ENCODE measurements at regions not wholly inside any gene's neighbourhood (a gene's known extent, or its start where the extent isn't known, plus 50 kb on each side); places are given as distances from the start of the nearest gene placed in this dataset.
A peak's percentile ranks its signal among the peaks of the same experiment; 100 is the strongest.

DNA sequence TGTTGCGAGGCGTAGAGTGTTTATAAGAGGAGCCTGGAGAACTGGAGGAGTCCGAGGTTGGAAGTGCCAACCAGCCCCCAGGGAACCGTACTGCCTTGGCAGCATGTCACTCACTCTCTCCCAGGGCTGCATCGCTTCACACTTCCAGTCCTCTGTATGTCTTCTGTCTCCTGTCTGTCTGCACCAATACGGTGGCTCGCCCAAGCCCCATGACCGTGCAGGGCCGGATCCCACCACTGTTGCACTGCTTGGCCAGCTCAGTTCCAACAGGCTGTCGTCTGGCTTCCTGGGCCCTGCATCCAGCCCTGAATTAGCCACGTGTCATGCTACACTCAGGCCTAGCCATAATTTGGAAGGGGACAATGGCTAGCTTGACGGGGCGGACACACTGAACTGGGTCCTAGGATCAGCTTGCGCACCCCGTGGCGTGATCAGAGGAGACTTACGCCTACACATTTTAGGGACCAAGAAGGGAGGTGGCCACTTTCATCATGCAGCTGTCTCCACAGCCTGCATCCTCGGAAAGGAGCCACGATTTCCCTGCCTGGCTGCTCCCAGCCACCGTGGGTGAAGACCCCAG lies 147.1 kb downstream of the URI1 start:
- no peaks in the 10 kb centered on the region for H3K9me3 ChIP-seq (replicated peaks)
- H3K27ac ChIP-seq = no peak overlapping the region
- no peak overlapping the region for H3K4me3 ChIP-seq
- DNase-seq = no peak
- H3K4me1 ChIP-seq = no peaks in the 10 kb centered on the region; the same call in 1 of the 2 replicates
- H3K36me3 ChIP-seq = no peaks in the 10 kb centered on the region
- no peaks in the 10 kb centered on the region for H3K27me3 ChIP-seq

DNA sequence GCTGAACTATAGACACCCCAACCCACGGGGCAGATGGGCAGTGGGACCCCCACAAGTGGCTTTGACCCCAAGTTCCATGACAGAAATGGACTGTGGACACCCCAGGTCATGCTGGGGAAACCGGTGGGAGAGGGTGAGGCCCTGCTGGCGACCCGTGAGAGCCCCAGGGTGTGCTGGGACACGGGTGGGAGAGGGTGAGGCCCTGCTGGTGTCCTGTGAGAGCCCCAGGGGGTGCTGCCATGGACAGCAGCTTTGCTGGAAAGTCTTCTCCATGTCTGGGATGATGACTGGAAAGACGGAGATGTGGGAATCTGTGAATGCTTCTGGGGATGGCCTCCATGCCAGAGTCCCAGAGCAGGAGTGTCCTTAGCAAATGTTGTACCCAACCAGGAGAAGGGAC lies 148.4 kb downstream of the URI1 start:
- Histone ChIP-seq H3K27ac (no peak overlapping the region), H3K4me1 (no peaks in the 10 kb centered on the region; the same call in 1 of the 2 replicates), H3K4me3 (no peak overlapping the region), H3K9me3 (replicated peaks) (no peaks in the 10 kb centered on the region), H3K36me3 (no peaks in the 10 kb centered on the region), H3K27me3 (no peaks in the 10 kb centered on the region)
- DNase-seq = no peak

DNA sequence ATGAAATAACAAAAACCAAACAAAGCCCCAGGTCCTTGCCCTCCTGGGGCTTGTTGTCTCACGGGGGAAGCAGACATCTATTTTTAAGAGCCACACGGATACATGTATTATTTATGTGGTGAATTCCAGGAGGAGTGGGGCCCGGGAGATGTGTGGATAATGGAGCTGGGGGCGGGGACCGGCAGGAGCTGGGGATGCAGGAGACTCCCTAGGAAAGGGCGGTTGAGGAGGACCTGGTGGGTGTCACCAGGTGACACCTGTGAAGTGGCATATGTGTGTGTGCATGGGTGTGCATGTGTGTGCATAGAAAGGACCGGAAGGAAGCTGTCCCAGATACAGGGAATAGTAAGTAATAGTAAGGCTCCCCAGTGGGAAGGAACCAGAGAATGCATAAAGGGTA lies 148.9 kb downstream of the URI1 start:
- Histone ChIP-seq H3K9me3 (replicated peaks) (no peaks in the 10 kb centered on the region), H3K36me3 (no peaks in the 10 kb centered on the region), H3K27me3 (no peaks in the 10 kb centered on the region), H3K27ac (no peak overlapping the region), H3K4me3 (no peak overlapping the region), H3K4me1 (no peaks in the 10 kb centered on the region)
- DNase-seq = no peak

DNA sequence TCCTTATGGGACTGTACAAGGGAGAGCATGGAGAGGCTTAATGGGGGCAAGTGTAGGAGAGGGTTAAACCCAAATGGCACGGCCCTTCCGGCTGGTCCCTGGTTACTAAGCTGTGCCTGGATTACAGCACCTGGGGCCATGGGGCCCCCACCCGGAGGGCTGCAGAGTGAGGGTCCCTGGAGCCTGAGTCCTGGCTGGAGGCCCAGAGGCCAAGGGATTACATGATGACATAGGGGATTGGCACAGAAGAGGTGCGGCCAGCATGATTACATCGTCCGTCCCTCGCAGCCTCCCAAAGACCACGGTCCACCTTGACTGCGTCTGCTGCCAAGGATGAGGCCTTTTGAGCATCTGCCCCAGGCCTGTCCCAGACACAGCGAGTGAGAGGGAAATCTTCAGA lies 149.4 kb downstream of the URI1 start:
- H3K27ac ChIP-seq = no peak overlapping the region
- no peaks in the 10 kb centered on the region for H3K9me3 ChIP-seq (replicated peaks)
- no peaks in the 10 kb centered on the region for H3K36me3 ChIP-seq
- H3K27me3 ChIP-seq = no peaks in the 10 kb centered on the region
- no peaks in the 10 kb centered on the region for H3K4me1 ChIP-seq
- DNase-seq = no peak
- no peak overlapping the region for H3K4me3 ChIP-seq

DNA sequence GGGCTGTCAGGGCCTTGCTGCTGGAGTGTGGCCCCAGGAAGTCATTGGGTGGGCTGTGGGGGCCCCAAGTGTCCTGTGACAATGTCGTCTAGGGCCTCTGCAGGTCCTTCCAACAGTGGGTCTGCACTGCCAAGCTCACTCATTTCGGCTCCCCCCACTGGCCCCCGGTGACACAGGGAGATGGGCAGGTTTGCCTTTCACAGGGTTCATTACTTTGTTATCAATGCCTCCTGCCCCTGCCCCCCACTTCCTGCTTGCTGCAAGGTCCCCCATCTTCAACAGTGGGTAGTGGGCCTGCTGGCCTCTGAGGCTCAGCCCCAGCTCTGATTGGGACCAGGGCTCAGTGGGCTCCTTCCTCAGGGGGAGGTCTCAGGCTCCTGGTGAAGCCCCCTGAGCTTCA lies 149.8 kb downstream of the URI1 start:
- no peaks in the 10 kb centered on the region for H3K27me3 ChIP-seq
- H3K27ac ChIP-seq = no peak overlapping the region
- no peak overlapping the region for H3K4me3 ChIP-seq
- no peak for DNase-seq
- H3K36me3 ChIP-seq = no peaks in the 10 kb centered on the region
- no peaks in the 10 kb centered on the region for H3K4me1 ChIP-seq
- H3K9me3 ChIP-seq (replicated peaks) = no peaks in the 10 kb centered on the region

DNA sequence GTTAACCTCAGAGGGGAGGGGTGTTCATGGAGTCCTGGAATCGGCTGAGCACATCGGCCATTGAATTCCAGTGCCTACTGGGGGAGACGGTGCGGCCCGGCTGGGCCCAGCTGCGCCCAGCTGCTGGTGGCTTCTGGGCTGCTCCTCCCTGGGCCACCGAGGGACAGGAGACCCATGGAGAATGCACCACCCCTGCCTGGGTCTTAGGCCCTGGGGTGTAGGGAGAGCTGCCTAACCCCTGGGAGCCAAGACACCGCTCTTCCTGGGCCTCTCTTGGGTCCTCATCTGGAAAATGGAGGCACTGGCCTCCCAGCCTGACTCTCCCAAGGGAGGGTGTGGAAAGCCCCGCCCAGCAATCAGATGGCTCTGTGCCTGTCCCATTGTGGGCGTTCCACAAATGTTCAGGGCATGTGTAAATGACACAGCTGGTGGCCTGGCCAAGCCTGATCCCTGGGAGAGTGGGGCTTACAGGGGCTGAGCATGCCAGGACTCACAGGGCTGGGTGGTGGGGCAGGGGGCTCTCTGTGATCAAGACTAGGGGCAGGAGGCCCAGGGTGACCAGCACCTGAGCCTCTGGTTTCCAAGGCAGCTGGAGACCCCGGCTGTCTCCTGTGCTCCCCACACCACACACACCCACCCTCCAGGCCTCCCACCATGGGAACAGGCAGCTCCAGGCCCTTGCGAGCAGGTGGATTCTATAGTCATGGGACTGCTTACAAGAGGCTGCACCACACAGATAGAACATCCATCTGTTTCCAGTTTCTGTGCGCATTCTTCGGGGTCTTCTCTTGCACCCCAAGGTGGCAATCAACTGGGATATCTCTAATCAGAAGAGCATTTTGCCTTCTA lies 150.9 kb downstream of the URI1 start:
- DNase-seq = no peak
- Histone ChIP-seq H3K27ac (no peak overlapping the region), H3K4me1 (no peaks in the 10 kb centered on the region)

DNA sequence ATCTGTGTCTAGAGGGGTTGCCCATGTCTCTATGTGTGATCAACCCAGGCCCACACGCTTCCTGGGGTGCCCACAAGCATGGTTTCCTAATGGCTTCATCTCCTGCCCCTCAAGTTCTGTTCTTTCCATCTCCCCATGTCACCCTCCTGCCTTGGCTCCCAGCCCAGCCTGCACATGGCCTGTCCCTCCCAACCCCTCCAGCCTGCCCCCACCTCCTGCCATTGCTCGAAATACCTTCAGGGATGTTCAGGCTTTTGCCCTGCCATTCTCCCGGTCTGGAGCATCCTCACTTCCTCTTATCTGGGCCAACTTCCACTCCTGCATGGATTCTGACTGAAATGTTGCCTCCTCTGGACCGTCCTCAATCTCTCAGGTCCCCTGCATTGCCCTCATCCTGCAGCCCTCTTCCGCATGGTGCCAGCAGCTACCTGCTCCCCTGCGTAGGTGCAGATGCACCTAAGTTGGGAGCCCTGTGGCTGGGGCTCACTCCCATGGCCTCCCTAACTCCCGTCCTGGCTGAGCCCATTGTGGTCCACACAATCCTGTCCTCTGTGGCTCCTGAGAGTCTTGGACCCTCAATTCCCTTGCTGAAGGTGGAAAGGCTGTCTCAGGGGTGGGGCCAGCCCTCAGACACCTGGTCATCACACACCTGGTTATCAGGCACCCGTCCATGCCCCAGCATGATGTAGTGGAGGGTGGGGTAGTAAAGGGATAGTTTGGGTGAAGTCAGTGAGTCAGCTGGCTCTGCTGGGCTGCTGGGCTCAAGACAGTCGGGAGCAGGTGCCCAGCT lies 152.1 kb downstream of the URI1 start:
- no peaks in the 10 kb centered on the region for H3K36me3 ChIP-seq
- no peak overlapping the region for H3K4me3 ChIP-seq
- no peaks in the 10 kb centered on the region for H3K4me1 ChIP-seq
- H3K27ac ChIP-seq = no peak overlapping the region
- no peaks in the 10 kb centered on the region for H3K9me3 ChIP-seq (replicated peaks)
- H3K27me3 ChIP-seq = no peaks in the 10 kb centered on the region
- no peak for DNase-seq

More for the DNA sequence above, 150.9 kb downstream of the URI1 start:
- no peaks in the 10 kb centered on the region for H3K36me3 ChIP-seq
- H3K27me3 ChIP-seq = no peaks in the 10 kb centered on the region
- H3K9me3 ChIP-seq (replicated peaks) = no peaks in the 10 kb centered on the region
- H3K4me3 ChIP-seq = no peak overlapping the region

DNA sequence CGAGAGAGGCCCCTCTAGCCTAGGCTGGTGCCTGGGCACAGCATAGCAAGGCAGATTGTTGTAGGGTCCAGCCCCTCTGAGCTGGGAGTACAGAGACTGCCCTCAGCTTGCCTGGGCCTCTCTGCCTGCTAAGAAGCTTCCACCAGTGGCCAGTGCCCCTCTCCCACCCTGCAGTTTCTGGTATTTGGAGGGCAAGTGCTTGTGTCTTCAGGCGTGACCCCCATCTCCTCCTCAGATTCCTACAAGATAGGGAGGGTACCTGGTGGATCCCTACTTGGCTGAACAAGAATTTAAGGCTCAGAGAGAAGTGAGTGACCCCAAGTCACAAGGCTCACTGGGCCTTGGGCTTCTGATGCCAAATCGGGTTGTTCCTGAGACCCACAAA lies 152.7 kb downstream of the URI1 start:
- no peaks in the 10 kb centered on the region for H3K36me3 ChIP-seq
- no peak overlapping the region for H3K4me3 ChIP-seq
- no peak for DNase-seq
- no peaks in the 10 kb centered on the region for H3K9me3 ChIP-seq (replicated peaks)
- no peaks in the 10 kb centered on the region for H3K27me3 ChIP-seq
- H3K4me1 ChIP-seq = no peaks in the 10 kb centered on the region
- no peak overlapping the region for H3K27ac ChIP-seq

DNA sequence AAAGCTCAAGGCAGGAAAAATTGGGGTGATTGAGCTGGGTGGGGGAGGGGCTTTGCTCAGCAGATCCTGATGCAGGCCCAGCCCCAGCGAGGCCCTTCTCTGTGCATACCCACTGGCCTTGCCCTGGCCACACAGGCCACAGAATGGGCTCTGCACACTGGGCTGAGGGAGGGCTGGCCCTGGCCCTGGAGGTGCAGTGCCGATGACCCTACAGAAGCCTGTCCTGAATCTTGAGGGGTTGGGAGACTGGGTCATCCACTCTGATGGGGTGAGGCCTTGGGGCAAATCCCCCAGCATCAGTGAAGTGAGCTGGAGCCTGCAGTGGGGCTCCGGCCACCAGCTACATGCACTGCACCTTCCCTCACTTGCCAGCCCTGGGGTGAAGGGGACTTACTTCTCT lies 153.1 kb downstream of the URI1 start:
- Histone ChIP-seq H3K9me3 (replicated peaks) (no peaks in the 10 kb centered on the region), H3K4me3 (no peak overlapping the region), H3K36me3 (no peaks in the 10 kb centered on the region), H3K4me1 (no peaks in the 10 kb centered on the region), H3K27me3 (no peaks in the 10 kb centered on the region), H3K27ac (no peak overlapping the region)
- DNase-seq = no peak

DNA sequence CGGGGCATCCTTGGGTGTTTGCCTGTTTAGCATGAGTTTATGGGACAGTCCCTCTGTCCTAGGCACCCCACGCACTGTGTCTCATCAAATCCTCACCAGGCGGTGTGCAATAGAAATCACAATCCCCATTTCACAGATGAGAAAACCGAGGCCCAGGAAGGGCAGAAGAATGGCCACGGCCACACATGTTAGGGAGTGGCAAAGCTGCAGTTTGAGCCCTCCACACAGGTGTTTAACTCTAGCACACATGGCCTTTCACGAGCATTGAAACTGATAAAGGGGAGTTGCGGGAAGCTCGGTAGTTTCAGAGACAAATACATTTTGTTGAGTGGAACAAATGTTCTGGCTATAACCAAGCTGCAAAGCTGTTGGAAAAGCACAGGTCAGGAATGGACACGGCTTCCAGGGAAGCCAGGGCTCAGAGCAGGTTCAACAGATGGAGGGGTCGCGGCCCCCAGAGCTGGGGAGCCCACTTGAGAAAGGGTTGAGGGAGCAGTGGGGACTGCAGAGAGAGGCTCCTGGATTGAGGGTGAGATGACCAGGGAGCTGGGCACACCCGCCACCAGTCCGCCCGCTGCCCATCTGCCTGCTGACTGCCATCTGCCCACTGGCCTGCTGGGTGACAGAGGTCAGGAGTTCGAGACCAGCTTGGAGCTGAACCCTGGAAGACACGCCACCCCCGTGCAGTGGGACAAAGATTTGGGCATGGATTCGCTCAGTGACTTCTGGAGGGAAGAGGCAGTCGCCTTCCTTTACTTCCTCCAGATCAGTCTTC lies 154.7 kb downstream of the URI1 start:
- Histone ChIP-seq H3K27me3 (no peaks in the 10 kb centered on the region), H3K27ac (no peak overlapping the region), H3K9me3 (replicated peaks) (no peaks in the 10 kb centered on the region), H3K36me3 (no peaks in the 10 kb centered on the region), H3K4me3 (no peak overlapping the region), H3K4me1 (no peaks in the 10 kb centered on the region)
- DNase-seq = no peak

DNA sequence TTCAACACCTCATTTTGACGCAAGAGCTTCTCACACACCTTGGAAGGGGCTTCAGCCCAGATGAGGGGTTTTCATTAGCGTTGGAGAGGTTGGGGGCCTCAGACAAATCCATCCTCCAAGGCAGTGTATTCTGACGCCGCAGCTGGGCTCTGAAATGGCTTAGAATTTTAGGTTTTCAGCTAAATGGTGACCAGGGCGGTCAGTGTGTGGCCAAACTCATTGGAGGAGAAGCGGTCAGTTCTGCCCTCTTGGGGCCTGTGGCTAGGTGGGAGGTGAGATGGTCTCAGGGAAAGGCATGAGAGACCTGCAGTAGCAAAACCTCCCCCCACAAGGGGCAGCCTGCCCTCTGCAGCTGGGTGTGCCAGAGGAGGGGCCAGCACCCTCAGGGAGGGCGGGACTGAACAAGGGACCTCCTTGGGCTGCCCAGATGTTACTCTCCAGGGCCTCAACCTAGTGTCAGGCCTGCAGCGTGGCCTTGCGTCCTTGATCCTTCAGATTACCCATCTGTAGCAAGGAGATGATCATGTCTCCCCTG lies 155.8 kb downstream of the URI1 start:
- Histone ChIP-seq H3K27ac (no peak overlapping the region), H3K4me1 (no peaks in the 10 kb centered on the region), H3K36me3 (no peaks in the 10 kb centered on the region), H3K4me3 (no peak overlapping the region), H3K27me3 (no peaks in the 10 kb centered on the region), H3K9me3 (replicated peaks) (no peaks in the 10 kb centered on the region)
- no peak for DNase-seq

DNA sequence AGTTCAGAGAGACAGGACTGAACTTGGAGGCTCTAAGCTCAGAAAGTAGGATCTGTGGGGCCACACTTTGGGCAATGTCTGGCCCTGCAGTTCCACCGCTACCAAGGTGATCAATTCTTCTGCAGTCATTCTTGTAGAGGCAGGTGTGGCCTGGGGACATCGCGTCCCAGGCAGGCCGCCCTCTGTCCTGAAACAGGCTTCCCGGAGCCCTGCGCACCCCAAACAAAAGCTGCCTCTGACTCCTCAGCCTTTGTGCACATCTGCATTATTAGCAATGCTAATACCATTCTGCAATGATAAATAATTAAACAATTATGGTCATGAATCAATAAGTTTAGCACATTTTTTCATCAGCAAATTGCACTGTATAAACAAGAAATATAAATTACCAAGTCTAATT lies 160.2 kb downstream of the URI1 start:
- Histone ChIP-seq H3K36me3 (no peaks in the 10 kb centered on the region), H3K27ac (no peak overlapping the region), H3K4me3 (no peak overlapping the region), H3K9me3 (replicated peaks) (no peaks in the 10 kb centered on the region), H3K27me3 (no peaks in the 10 kb centered on the region), H3K4me1 (no peaks in the 10 kb centered on the region; the same call in 1 of the 2 replicates)
- no peak for DNase-seq

DNA sequence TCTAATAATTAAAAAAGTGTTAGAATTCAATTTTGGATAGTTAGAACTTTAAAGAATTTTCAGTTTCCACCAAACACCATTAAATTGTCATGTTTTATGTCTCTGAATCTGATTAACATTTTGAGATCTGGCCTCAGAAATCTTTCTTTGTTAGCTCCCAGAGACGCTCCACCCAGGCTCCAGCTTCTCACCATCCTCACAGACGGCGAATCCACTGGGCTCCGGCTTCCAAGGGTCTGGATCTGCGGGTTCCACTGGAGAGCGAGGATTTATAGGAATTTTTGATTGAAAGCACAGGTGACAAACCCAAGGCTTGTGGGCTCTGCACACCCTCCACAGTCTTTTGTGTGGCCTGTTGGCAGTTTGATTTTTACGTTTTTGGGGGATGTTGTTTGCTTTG lies 160.6 kb downstream of the URI1 start:
- no peak overlapping the region for H3K4me3 ChIP-seq
- no peak overlapping the region for H3K27ac ChIP-seq
- H3K9me3 ChIP-seq (replicated peaks) = no peaks in the 10 kb centered on the region
- H3K27me3 ChIP-seq = no peaks in the 10 kb centered on the region
- H3K4me1 ChIP-seq = no peaks in the 10 kb centered on the region; the same call in 1 of the 2 replicates
- H3K36me3 ChIP-seq = no peaks in the 10 kb centered on the region
- peak in 1 of 2 experiments; percentile 36 for DNase-seq

DNA sequence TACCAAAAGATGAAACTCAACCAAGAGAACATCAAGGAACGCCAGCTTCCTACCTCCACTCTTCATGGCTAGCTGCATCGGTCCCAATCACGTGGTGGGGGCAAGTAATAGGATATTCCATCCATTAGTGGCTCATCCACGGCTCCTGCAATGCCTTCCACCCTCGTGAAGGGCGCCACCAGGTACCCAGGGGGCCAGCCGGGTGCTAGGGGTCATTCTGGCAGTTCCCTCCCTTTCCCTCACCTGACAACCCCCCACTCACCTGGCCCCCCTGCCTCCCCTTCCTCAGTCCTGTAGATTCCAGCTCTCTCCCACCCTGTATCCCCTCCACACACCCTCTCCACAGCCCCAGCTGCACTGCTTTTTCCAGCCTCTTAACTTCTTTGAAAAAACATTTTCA lies 161.9 kb downstream of the URI1 start:
- Histone ChIP-seq H3K36me3 (no peaks in the 10 kb centered on the region), H3K4me1 (no peaks in the 10 kb centered on the region; the same call in 1 of the 2 replicates), H3K27ac (no peak overlapping the region), H3K4me3 (no peak overlapping the region), H3K9me3 (replicated peaks) (no peaks in the 10 kb centered on the region), H3K27me3 (0 out of 2 replicates have a peak, but pooled peaks cover 7% of the 10 kb centered on the region)
- no peak for DNase-seq

Data from SJCRH30 (cell line).